ENCODE measurements at regions not wholly inside any gene's neighbourhood (a gene's known extent, or its start where the extent isn't known, plus 50 kb on each side); places are given as distances from the start of the nearest gene placed in this dataset.

- TF ChIP-seq POLR2A (IDR thresholded peaks at IDR 0.05; ENCODE audit: low read depth, low read length) (no peak), POLR2AphosphoS5 (IDR thresholded peaks at IDR 0.05; ENCODE audit: low read depth, low read length) (no peak), TAF1 (IDR thresholded peaks at IDR 0.05; ENCODE audit: borderline replicate concordance, low read depth, low read length) (no peak)
- no peak for FAIRE-seq
- DNase-seq (ENCODE audit: insufficient read length), result no peak
Observed at GRCh38 chr9:13570068-13570974, 290.8 kb upstream of the MPDZ start.

- TF ChIP-seq TAF1 (IDR thresholded peaks at IDR 0.05; ENCODE audit: borderline replicate concordance, low read depth, low read length), result no peak
- TF ChIP-seq POLR2AphosphoS5 (IDR thresholded peaks at IDR 0.05; ENCODE audit: low read depth, low read length), result no peak
- TF ChIP-seq POLR2A (IDR thresholded peaks at IDR 0.05; ENCODE audit: low read depth, low read length), result no peak
- FAIRE-seq (no peak), DNase-seq (ENCODE audit: insufficient read length) (no peak)
Observed at GRCh38 chr9:13569602-13570067, 290.1 kb upstream of the MPDZ start.

GRCh38 chr9:13568841-13569601 is 289.5 kb upstream of the MPDZ start:
- TF ChIP-seq POLR2AphosphoS5 (IDR thresholded peaks at IDR 0.05; ENCODE audit: low read depth, low read length), result no peak
- no peak for TF ChIP-seq TAF1 (IDR thresholded peaks at IDR 0.05; ENCODE audit: borderline replicate concordance, low read depth, low read length)
- no peak for TF ChIP-seq POLR2A (IDR thresholded peaks at IDR 0.05; ENCODE audit: low read depth, low read length)
- FAIRE-seq (no peak), DNase-seq (ENCODE audit: insufficient read length) (no peak)

- no peak for FAIRE-seq
- DNase-seq (ENCODE audit: insufficient read length), result no peak
- TF ChIP-seq POLR2AphosphoS5 (IDR thresholded peaks at IDR 0.05; ENCODE audit: low read depth, low read length) (no peak), TAF1 (IDR thresholded peaks at IDR 0.05; ENCODE audit: borderline replicate concordance, low read depth, low read length) (no peak), POLR2A (IDR thresholded peaks at IDR 0.05; ENCODE audit: low read depth, low read length) (no peak)
Observed at GRCh38 chr9:13568405-13568804, 288.9 kb upstream of the MPDZ start.

- no peak for TF ChIP-seq POLR2AphosphoS5 (IDR thresholded peaks at IDR 0.05; ENCODE audit: low read depth, low read length)
- TF ChIP-seq TAF1 (IDR thresholded peaks at IDR 0.05; ENCODE audit: borderline replicate concordance, low read depth, low read length), result no peak
- no peak for TF ChIP-seq POLR2A (IDR thresholded peaks at IDR 0.05; ENCODE audit: low read depth, low read length)
- FAIRE-seq, result no peak
Observed at GRCh38 chr9:13567833-13568232, 288.3 kb upstream of the MPDZ start.

GRCh38 chr9:13557746-13558145 is 278.3 kb upstream of the MPDZ start:
- no peak for FAIRE-seq
- TF ChIP-seq POLR2AphosphoS5 (IDR thresholded peaks at IDR 0.05; ENCODE audit: low read depth, low read length), result no peak
- no peak for TF ChIP-seq POLR2A (IDR thresholded peaks at IDR 0.05; ENCODE audit: low read depth, low read length)
- TF ChIP-seq TAF1 (IDR thresholded peaks at IDR 0.05; ENCODE audit: borderline replicate concordance, low read depth, low read length), result no peak

More at GRCh38 chr9:13567833-13568232, 288.3 kb upstream of the MPDZ start:
- DNase-seq (ENCODE audit: insufficient read length), result no peak

GRCh38 chr9:13556656-13557055 is 277.2 kb upstream of the MPDZ start:
- no peak for FAIRE-seq
- TF ChIP-seq POLR2A (IDR thresholded peaks at IDR 0.05; ENCODE audit: low read depth, low read length), result no peak
- TF ChIP-seq TAF1 (IDR thresholded peaks at IDR 0.05; ENCODE audit: borderline replicate concordance, low read depth, low read length), result no peak
- no peak for TF ChIP-seq POLR2AphosphoS5 (IDR thresholded peaks at IDR 0.05; ENCODE audit: low read depth, low read length)
- DNase-seq (ENCODE audit: insufficient read length), result no peak

More at GRCh38 chr9:13557746-13558145, 278.3 kb upstream of the MPDZ start:
- DNase-seq (ENCODE audit: insufficient read length), result no peak

GRCh38 chr9:13555989-13556500 is 276.6 kb upstream of the MPDZ start:
- no peak for DNase-seq (ENCODE audit: insufficient read length)
- no peak for FAIRE-seq
- no peak for TF ChIP-seq TAF1 (IDR thresholded peaks at IDR 0.05; ENCODE audit: borderline replicate concordance, low read depth, low read length)

- no peak for FAIRE-seq
- TF ChIP-seq POLR2A (IDR thresholded peaks at IDR 0.05; ENCODE audit: low read depth, low read length) (no peak), TAF1 (IDR thresholded peaks at IDR 0.05; ENCODE audit: borderline replicate concordance, low read depth, low read length) (no peak), POLR2AphosphoS5 (IDR thresholded peaks at IDR 0.05; ENCODE audit: low read depth, low read length) (no peak)
Observed at GRCh38 chr9:13555516-13555915, 276.0 kb upstream of the MPDZ start.

GRCh38 chr9:13554626-13555025 is 275.1 kb upstream of the MPDZ start:
- DNase-seq (ENCODE audit: insufficient read length), result no peak
- TF ChIP-seq POLR2AphosphoS5 (IDR thresholded peaks at IDR 0.05; ENCODE audit: low read depth, low read length) (no peak), POLR2A (IDR thresholded peaks at IDR 0.05; ENCODE audit: low read depth, low read length) (no peak), TAF1 (IDR thresholded peaks at IDR 0.05; ENCODE audit: borderline replicate concordance, low read depth, low read length) (no peak)
- FAIRE-seq, result no peak

More at GRCh38 chr9:13555516-13555915, 276.0 kb upstream of the MPDZ start:
- DNase-seq (ENCODE audit: insufficient read length), result no peak

GRCh38 chr9:13552606-13553215 is 273.2 kb upstream of the MPDZ start:
- DNase-seq (ENCODE audit: insufficient read length), result no peak
- FAIRE-seq, result no peak
- TF ChIP-seq TAF1 (IDR thresholded peaks at IDR 0.05; ENCODE audit: borderline replicate concordance, low read depth, low read length) (no peak), POLR2AphosphoS5 (IDR thresholded peaks at IDR 0.05; ENCODE audit: low read depth, low read length) (no peak), POLR2A (IDR thresholded peaks at IDR 0.05; ENCODE audit: low read depth, low read length) (no peak)

Measured in GM12892 (cell line).